Fibroblast of skin of scalp (primary cell): ENCODE measurements at regions not wholly inside any gene's neighbourhood (a gene's known extent, or its start where the extent isn't known, plus 50 kb on each side); places are given as distances from the start of the nearest gene placed in this dataset.
A peak's percentile ranks its signal among the peaks of the same experiment; 100 is the strongest.

ENCODE experiments used
- DNase-seq: peaks from one replicate; pipeline ENCODE4 v3.0.0-alpha.2; 2013

GRCh38 chr20:8994045-8994444 is 74.8 kb upstream of the PLCB4 start:
- no peak for DNase-seq

- no peak for DNase-seq
Observed at GRCh38 chr20:8995761-8996160, 73.1 kb upstream of the PLCB4 start.

GRCh38 chr20:8996817-8997512 is 71.9 kb upstream of the PLCB4 start:
- DNase-seq: peak; percentile 22

GRCh38 chr20:8997701-8998117 is 71.2 kb upstream of the PLCB4 start:
- DNase-seq: no peak

GRCh38 chr20:9011121-9011520 is 57.8 kb upstream of the PLCB4 start:
- DNase-seq: no peak

GRCh38 chr20:9015232-9015983 is 53.5 kb upstream of the PLCB4 start:
- DNase-seq: peak; percentile 58

GRCh38 chr20:9015984-9016324 is 52.9 kb upstream of the PLCB4 start:
- DNase-seq: peak; percentile 75

GRCh38 chr20:9018346-9018745 is 50.5 kb upstream of the PLCB4 start:
- no peak for DNase-seq
